ENCODE measurements at regions not wholly inside any gene's neighbourhood (a gene's known extent, or its start where the extent isn't known, plus 50 kb on each side); places are given as distances from the start of the nearest gene placed in this dataset.

DNA sequence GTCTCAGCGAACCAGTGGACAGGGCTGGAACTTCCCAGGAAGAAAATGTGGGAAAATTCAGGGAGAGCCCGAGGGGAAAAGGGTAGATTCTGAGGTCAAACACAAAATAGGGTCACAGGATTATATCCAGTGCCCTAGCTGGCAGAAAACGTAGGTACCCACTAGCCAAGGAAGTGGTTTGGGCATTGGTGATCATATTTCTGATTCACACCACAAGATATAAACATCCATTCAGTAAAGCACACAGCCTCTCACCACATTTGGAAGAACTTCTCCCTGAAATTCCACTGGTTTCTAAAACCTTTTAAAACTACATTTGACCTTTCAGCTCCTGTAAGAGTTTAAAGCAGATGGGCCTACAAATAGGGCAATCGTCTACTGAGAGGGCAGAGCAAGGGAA lies 186.9 kb downstream of the TTC32 start:
- DNase-seq (ENCODE audit: low spot score), result no peak
- no peak overlapping the region for H3K4me3 ChIP-seq (replicated peaks in 1 of 3; ENCODE audit: insufficient read depth in 1 of 3, low read depth in 2 of 3, low read length in 3 of 3)
- POLR2A ChIA-PET, result no interaction called here
- no peaks in the 10 kb centered on the region for H4K20me1 ChIP-seq (ENCODE audit: insufficient read depth, low read length)
- in situ Hi-C loops (cut with HindIII; ENCODE audit: extremely low pct_ligation_motif_present, low pct_unique_long_range_greater_than_20kb), result no loop called here
- H3K4me2 ChIP-seq (ENCODE audit: low read depth, low read length), result no peak overlapping the region
- H3K27ac ChIP-seq (ENCODE audit: extremely low read length, insufficient read depth, low read length), result no peak overlapping the region
- H3K36me3 ChIP-seq (replicated peaks in 1 of 2; ENCODE audit: control insufficient read depth in 1 of 2, insufficient read depth in 2 of 2, low read length in 2 of 2), result no peaks in the 10 kb centered on the region
- ATAC-seq, result no peak
- peaks cover 2 to 26% of the 10 kb centered on the region in 2 experiments; a peak in 3 of 5 replicates for H3K27me3 ChIP-seq (ENCODE audit: control insufficient read depth in 1 of 2, insufficient read depth in 2 of 2, low read length in 2 of 2)
- H2AFZ ChIP-seq (ENCODE audit: low read length), result no peak overlapping the region
- intact Hi-C loops (cut with micrococcal nuclease; ENCODE audit: unreplicated experiment), result no loop called here
- H3K9me3 ChIP-seq (ENCODE audit: low read length), result no peaks in the 10 kb centered on the region
- FAIRE-seq, result no peak
- 7% methylated on average over 4 of the region's 4 CpGs for WGBS (ENCODE audit: low lambda C conversion rate)
- H3K4me1 ChIP-seq (ENCODE audit: insufficient read depth, low read length), result no peaks in the 10 kb centered on the region
- CTCF ChIA-PET (ENCODE audit: low intra/inter-chr PET ratio, low total read pairs), result no interaction called here
- H3K79me2 ChIP-seq (ENCODE audit: insufficient read depth, low read length), result no peaks in the 10 kb centered on the region
- H3K9ac ChIP-seq (ENCODE audit: insufficient read depth, low read depth, low read length), result no peak overlapping the region
- no TSS peak for BruUV-seq (replicated peaks)
- TF ChIP-seq ZNF746 (CRISPR knock-in tag; IDR thresholded peaks at IDR 0.05) (no peak), FLYWCH1 (CRISPR knock-in tag; IDR thresholded peaks at IDR 0.05) (no peak), JUND (CRISPR knock-in tag; IDR thresholded peaks at IDR 0.05) (no peak), GATAD1 (CRISPR knock-in tag; IDR thresholded peaks at IDR 0.05) (no peak), ZNF24 (IDR thresholded peaks at IDR 0.05) (no peak), ONECUT2 (CRISPR knock-in tag; IDR thresholded peaks at IDR 0.05) (no peak), PAX8 (CRISPR knock-in tag; IDR thresholded peaks at IDR 0.05; ENCODE audit: borderline replicate concordance) (no peak), ZNF235 (CRISPR knock-in tag; IDR thresholded peaks at IDR 0.05; ENCODE audit: borderline replicate concordance) (no peak), ZNF605 (CRISPR knock-in tag; IDR thresholded peaks at IDR 0.05) (no peak), ZMYM3 (CRISPR knock-in tag; IDR thresholded peaks at IDR 0.05) (no peak), SNRNP70 (IDR thresholded peaks at IDR 0.05; ENCODE audit: low read depth, low read length) (no peak), ZSCAN12 (CRISPR knock-in tag; IDR thresholded peaks at IDR 0.05) (no peak), ZC3H13 (CRISPR knock-in tag; IDR thresholded peaks at IDR 0.05) (no peak)
- TF ChIP-seq, protein P1, sequence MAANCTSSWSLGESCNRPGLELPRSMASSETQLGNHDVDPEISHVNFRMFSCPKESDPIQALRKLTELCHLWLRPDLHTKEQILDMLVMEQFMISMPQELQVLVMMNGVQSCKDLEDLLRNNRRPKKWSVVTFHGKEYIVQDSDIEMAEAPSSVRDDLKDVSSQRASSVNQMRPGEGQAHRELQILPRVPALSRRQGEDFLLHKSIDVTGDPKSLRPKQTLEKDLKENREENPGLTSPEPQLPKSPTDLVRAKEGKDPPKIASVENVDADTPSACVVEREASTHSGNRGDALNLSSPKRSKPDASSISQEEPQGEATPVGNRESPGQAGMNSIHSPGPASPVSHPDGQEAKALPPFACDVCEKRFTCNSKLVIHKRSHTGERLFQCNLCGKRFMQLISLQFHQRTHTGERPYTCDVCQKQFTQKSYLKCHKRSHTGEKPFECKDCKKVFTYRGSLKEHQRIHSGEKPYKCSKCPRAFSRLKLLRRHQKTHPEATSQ (CRISPR knock-in tag; IDR thresholded peaks at IDR 0.05; ENCODE audit: borderline replicate concordance), result no peak
- TF ChIP-seq, protein P2, sequence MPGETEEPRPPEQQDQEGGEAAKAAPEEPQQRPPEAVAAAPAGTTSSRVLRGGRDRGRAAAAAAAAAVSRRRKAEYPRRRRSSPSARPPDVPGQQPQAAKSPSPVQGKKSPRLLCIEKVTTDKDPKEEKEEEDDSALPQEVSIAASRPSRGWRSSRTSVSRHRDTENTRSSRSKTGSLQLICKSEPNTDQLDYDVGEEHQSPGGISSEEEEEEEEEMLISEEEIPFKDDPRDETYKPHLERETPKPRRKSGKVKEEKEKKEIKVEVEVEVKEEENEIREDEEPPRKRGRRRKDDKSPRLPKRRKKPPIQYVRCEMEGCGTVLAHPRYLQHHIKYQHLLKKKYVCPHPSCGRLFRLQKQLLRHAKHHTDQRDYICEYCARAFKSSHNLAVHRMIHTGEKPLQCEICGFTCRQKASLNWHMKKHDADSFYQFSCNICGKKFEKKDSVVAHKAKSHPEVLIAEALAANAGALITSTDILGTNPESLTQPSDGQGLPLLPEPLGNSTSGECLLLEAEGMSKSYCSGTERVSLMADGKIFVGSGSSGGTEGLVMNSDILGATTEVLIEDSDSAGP (CRISPR knock-in tag; IDR thresholded peaks at IDR 0.05; ENCODE audit: borderline replicate concordance), result no peak
- TF ChIP-seq, protein P3, sequence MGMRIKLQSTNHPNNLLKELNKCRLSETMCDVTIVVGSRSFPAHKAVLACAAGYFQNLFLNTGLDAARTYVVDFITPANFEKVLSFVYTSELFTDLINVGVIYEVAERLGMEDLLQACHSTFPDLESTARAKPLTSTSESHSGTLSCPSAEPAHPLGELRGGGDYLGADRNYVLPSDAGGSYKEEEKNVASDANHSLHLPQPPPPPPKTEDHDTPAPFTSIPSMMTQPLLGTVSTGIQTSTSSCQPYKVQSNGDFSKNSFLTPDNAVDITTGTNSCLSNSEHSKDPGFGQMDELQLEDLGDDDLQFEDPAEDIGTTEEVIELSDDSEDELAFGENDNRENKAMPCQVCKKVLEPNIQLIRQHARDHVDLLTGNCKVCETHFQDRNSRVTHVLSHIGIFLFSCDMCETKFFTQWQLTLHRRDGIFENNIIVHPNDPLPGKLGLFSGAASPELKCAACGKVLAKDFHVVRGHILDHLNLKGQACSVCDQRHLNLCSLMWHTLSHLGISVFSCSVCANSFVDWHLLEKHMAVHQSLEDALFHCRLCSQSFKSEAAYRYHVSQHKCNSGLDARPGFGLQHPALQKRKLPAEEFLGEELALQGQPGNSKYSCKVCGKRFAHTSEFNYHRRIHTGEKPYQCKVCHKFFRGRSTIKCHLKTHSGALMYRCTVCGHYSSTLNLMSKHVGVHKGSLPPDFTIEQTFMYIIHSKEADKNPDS (CRISPR knock-in tag; IDR thresholded peaks at IDR 0.05), result no peak
- TF ChIP-seq, protein P4, sequence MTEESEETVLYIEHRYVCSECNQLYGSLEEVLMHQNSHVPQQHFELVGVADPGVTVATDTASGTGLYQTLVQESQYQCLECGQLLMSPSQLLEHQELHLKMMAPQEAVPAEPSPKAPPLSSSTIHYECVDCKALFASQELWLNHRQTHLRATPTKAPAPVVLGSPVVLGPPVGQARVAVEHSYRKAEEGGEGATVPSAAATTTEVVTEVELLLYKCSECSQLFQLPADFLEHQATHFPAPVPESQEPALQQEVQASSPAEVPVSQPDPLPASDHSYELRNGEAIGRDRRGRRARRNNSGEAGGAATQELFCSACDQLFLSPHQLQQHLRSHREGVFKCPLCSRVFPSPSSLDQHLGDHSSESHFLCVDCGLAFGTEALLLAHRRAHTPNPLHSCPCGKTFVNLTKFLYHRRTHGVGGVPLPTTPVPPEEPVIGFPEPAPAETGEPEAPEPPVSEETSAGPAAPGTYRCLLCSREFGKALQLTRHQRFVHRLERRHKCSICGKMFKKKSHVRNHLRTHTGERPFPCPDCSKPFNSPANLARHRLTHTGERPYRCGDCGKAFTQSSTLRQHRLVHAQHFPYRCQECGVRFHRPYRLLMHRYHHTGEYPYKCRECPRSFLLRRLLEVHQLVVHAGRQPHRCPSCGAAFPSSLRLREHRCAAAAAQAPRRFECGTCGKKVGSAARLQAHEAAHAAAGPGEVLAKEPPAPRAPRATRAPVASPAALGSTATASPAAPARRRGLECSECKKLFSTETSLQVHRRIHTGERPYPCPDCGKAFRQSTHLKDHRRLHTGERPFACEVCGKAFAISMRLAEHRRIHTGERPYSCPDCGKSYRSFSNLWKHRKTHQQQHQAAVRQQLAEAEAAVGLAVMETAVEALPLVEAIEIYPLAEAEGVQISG (CRISPR knock-in tag; IDR thresholded peaks at IDR 0.05), result no peak
- TF ChIP-seq, protein P5, sequence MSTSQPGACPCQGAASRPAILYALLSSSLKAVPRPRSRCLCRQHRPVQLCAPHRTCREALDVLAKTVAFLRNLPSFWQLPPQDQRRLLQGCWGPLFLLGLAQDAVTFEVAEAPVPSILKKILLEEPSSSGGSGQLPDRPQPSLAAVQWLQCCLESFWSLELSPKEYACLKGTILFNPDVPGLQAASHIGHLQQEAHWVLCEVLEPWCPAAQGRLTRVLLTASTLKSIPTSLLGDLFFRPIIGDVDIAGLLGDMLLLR (CRISPR knock-in tag; IDR thresholded peaks at IDR 0.05), result no peak

All from HepG2 (cell line).